ENCODE measurements at regions not wholly inside any gene's neighbourhood (a gene's known extent, or its start where the extent isn't known, plus 50 kb on each side); places are given as distances from the start of the nearest gene placed in this dataset.

DNA sequence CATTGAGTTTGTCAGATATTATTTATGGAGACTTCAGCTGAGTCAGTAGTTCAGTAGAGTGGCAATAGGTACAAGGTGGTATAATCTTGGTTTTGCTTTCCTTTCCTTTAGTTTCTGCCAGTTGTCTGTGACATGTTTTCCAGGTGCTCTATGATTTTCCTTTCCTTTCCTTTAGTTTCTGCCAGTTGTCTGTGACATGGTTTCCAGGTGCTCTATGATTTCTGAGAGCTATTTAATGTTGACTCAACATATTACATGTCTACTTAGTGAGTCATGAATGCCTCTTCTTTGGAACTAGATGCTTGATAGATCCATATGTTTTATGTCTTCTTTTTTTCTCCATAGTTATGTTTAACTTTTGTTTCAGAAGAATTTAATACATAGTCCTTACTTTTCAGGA is 186.4 kb upstream of the DEFB112 start:
- DNase-seq = no peak

DNA sequence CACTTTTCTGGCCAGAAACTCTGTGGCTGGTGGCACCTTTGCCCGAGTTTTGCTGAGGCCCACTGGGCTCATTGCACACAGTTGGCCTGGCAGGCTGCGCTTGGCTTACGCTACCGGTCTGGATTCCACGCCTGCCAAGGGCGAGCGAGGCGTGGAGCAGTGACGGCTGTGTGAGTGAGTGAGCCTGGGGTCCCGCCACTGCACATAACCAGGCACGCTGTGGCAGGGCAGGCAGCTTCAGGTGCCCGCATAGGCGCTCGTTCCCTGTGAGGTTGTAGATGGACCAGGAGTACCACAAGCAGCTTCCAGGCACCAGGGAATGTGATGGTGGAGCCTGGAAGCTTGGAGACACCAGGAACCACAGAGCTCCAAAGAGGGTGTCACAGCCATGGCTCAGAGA is 190.1 kb upstream of the DEFB112 start:
- DNase-seq = no peak

DNA sequence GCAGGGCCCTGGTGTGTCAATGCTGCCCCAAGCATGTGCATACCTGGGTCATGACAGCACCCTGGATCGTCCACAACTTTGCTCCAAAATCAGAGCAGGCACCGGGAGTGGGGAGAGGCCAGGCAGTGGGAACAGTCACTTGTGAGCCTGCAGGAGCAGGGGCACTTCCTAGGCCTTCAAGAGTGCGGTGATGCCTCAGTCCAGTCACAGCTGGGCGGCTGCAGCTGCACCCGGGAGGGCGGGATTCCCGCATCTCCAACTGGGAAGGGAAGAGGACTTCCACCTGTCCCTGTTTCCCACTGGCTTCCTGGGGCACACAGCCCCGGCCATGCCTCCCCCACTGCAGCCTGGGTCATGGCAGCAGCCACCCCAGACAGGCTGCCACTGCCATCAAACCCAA is 191.3 kb upstream of the DEFB112 start:
- DNase-seq = no peak

DNA sequence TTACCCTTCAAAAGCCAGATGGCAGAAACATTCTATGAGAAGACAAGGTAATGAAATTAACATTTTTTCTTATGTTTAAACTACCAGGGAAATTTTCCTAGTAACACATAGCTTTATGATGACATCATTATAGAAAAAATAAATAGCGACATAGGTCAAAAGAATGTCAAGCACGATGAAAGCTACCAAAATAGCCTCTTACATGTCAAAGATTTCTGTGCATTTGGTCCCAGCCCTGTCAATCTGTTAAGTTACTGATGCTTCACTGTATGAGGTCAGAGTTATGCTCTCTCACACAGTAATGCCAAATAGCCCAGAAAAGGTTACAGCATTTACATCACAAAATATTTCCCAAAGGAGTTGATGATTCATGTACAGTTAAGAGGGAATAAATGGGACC is 199.8 kb upstream of the DEFB112 start:
- no peak for DNase-seq

DNA sequence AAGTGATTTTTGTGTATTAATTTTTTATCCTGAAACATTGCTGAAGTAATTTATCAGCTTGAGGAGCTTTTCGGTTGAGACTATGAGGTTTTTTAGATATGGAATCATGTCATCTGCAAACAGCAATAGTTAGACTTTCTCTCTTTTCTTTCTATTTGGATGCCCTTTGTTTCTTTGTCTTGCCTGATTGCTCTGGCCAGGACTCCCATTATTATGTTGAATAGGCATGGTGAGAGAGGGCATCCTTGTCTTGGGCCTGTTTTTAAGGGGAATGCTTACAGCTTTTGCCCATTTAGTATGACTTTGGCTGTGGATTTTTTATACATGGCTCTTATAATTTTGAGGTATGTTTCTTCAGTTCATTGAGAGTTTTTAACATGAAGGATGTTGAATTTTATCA is 207.6 kb upstream of the DEFB112 start:
- DNase-seq = no peak

DNA sequence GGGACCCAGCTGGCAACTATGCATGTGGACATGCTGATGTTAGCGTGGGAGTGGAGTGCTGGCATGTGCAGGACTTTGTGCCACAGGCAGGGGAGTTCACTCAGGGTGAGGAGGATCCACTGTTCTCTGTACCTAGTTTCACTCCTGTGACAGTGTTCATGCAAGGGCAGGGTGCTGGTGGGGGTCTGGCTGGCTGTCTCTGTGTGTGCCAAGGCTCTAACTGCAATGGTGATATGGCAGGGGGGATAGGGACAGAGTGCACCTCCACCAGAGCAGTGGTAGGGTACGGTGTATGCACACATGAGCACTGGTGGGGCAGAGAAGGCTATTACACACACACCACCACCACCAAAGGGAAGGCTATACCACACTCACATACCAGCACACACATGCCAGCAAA is 210.2 kb upstream of the DEFB112 start:
- no peak for DNase-seq

DNA sequence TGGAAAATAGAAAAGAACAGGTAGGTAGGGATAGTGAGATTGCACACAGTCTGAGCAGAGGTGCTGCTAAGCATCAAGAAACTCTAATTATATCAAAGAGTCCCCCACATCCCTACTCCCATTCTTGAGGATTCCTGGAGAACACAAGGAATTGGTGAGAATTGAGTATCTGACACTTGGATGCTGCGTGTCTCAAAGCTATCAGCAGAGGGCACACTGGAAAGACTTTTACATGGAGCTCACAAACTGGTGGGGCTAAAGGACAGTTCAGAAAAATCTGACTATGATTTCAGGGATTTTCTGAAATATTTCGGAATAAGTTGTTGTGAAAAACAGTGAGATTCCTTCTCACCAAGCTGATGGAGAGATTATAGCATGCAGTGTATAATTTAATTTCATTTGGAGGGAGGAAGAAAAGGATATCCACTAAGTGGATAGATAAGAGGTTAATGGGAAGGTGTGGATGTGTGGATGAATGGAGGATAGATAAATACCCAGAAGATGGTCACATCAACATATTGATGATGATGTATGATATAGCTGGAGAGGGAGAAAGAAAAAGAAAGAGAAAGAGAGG is 215.4 kb upstream of the DEFB112 start:
- DNase-seq = no peak

DNA sequence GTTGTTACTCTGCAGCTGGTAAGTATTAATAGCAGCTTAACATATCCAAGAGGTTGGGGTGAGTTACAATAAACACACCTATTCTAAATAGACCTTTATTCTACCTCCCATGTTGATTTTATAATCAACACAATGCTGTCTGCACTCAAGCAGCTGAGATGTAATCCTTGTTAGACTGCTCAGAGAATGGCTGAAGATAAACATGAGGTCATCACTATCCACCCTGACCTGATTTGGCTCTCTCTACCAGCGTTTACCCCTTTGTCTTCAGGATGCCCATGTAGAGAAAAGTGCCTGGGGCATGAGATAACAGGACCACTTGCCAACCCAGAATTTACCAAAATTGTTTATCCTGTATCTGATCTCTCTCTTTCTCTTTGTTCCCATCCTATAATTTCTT is 220.7 kb upstream of the DEFB112 start:
- DNase-seq = no peak

DNA sequence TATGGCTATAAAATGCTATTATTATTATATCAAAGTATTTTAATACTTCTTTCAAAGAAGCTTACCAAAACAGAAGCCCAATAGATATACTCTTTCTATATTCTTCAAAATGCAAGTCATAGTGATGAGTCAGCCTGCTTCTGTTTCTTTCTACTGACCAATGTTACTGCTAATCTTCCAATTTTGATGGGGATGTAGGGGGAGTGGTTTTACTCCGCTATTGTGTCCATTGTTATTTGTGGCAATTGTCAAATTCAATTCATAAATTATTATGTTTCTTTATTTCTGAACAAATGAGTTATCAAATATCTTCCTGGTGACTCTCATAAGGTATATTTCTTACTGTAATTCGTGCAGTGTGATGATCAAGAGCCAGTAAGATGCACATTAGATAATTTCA is 221.5 kb upstream of the DEFB112 start:
- no peak for DNase-seq

DNA sequence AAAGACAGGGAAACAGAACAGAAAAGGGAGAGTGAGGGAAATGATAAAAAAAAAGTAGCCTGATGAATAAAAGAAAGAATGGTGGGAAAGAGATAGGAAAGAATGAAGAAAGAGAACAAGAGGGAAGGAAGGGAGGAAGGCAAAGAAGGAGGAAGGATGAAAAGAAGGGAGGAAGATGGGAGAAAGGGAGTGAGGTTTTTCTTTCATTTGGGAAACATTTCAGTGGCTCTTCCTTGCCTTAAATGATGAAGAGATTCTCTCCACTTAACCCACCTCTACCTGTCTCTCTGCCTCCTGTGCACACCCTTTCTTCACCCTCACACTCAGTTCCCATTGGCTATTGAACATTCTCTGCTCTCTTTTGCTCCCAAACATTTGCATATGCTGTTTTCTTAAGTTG is 222.1 kb upstream of the DEFB112 start:
- DNase-seq = no peak

DNA sequence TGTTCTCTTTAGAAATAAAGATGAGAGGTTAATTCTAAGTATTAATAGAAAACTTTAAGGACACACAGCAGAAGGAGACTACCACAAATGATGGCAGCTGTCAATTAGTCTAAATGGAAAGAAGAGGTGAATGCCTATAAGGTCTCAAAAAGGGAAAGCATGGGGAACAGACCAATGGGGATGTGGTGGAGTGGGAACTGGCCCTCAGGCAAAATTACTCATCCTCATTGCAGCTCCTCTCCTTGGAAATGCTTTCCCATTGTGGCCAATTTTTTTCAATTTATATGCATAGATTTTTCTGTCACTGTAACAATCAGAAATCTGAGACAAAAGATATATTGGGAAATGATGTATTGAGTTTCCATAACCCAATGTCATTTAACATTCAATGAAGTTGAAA is 222.9 kb upstream of the DEFB112 start:
- DNase-seq = no peak

DNA sequence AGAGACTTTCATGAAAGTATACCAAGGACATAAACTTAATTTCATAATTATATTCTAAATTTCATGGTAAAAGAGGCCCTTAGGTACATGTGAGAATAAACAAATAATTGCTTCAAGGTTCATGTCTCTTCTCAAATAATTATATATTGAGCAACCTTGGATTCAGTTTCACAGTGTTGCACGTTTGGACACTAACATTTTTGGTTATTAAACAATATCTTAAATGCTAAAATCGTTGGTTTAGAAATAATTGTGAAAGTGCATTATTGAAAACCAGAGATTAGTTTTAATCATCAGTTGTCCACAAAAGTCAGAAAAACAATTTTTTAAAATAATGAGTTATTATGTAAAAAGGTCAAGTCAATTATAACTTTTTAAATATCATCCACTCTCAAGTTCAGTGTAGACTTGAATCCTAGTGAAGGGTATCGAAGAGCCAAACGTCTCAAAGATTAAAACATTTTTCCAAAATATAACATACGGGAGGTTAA is 227.1 kb upstream of the DEFB112 start:
- DNase-seq = no peak

DNA sequence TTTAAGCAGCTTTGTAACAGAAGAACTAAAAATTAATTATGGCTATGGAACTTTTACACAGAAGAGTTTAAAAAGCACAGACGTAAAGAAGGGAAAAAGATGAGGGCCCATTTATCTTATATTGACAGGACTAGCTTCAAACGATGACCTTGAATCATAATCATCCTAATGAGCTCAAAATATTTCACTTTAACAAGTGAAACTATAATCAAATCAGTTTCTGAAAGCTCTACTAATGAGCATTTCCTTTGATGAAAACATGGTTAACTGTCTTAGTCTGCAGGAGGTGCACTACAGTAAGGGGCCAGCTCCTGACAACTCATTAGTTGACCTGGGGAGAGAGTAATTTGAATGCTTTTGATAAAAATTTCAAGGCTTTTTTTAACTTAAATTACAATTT is 228.0 kb upstream of the DEFB112 start:
- DNase-seq = no peak

DNA sequence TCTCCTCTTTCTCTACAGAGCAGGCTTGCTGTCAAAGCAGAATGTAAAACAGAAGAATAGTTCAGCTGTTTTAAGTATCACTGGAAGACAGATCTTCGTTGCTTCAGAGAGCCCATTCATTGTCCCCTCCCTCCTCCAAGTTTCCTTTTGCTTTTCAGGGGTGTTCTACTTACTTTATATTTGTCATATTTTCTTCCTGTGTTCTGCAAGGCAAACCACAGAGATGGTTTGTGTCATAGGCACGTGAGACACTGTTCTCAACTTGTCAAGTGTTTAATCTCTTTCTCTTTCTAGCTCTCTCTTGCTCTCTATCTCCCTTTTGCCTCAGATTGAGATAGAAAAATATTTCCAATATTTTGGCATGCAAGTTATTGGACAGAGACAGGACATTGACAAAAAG is 228.9 kb upstream of the DEFB112 start:
- no peak for DNase-seq

DNA sequence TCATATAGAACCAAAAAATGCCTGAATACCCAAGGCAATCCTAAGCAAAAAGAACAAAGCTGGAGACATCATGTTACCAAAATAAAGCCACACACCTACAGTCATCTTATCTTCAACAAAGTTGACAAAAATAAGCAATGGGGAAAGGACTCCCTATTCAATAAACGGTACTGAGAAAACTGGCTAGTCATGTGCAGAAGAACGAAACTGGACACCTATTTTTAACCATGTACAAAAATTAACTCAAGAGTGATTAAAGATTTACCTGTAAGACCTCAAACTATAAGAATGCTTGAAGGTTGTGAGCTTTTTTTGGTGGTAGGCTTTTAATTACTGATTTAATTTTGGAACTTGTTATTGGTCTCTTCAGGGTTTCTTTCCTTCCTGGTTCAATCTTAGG is 236.0 kb upstream of the DEFB112 start:
- no peak for DNase-seq

DNA sequence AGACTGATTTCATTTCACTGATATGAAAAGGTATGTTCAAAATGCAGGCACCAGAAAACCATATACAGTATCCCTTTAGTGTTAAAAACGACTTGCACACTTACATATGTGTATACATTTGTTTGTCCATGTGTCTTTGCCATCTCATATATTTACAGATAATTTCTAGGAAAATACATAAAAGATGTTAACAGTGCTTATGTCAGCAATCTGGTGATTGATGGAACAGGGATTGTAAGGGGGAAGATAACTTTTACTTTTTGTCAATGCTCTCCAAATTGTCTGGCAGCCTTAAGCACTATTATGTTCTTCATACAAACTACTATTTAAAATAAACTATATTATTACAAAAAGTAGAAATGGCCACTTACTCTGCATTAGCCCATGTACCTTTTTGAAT is 238.5 kb upstream of the DEFB112 start:
- DNase-seq = no peak

DNA sequence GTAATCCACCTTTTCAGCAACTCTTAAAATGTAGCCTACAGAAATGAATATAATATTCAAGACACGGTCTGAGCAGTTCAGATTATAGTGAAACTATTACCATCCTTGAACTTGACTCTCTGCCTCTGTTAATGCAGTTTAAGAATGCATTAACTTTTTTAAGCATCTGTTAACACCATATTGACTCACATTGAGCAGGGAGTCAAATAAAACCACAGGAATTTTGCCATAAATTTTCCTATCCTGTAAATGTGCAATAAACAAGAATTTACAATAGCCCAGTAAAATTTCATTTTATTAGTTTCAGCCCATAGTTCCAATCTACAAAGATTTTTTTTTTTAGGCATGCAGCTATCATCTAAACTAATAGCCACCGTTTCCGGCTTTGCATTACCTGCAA is 239.2 kb upstream of the DEFB112 start:
- no peak for DNase-seq

DNA sequence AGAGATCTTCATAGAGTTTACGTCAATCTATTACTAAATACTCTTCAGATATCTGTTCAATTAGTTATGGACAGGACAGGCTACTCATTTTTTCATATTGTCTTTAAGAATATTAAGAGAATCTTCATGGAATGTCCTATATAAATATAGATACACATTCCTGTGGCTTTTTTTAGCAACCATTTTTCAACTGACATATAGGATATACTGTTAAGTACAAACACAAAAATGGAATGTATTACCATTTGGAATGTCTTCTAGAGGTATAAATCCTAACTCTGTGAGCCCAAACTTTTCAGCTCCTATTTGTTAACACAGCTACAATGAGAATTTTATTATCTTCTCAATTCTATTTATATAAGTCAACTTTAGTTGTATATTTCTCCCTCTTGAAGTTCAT is 239.6 kb upstream of the DEFB112 start:
- DNase-seq = no peak

DNA sequence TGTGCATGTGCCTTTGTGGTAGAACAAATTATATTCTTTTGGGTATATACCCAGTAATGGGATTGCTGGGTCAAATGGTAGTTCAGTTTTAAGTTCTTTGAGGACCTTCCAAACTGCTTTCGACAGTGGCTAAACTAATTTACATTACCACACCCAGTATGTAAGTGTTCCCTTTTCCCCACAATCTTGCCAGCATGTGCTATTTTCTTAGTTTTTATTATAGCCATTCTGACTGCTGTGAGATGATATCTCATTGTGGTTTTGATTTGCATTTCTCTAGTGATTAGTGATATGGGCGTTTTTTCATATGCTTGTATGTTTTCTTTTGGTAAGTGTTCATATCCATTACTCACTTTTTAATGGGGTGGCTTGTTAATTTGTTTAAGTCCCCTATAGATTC is 251.6 kb upstream of the DEFB112 start:
- DNase-seq = no peak

DNA sequence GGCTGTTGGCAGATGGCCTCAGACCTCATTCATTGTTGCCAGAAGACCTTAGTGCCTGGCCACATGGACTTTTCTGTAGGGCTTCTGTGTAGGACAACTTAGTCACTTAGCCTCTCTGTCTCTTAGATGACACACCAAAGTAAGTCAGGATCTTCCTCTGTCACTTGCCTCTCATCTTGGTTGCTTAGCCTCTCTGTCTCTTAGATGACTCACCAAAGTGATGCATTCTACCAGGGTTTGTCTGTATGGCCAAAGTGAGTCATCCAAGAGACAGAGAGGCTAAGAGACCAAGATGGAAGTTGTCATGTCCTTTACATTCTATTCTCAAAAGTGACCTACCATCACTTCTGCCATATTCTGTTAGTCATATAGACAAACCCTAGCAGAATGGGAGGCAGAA is 255.9 kb upstream of the DEFB112 start:
- DNase-seq = no peak

DNA sequence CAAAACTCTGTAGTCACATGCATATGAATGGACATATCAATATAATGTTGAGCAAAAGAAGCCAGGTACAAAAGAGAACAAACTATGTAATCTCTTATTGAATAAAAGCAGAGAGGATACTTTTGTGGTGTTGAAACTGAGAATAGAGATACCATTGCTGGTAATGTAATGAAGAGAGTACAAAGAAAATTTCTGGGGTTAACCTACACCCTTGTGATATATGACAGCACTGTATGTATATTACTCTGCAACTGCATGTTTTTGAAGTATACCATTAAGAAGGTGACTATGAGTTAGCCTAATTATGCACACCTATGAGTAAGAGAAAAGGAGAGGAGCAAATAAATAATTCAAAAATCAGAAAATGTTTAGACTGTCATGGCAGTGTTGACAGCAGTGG is 268.8 kb upstream of the DEFB112 start:
- DNase-seq = no peak

DNA sequence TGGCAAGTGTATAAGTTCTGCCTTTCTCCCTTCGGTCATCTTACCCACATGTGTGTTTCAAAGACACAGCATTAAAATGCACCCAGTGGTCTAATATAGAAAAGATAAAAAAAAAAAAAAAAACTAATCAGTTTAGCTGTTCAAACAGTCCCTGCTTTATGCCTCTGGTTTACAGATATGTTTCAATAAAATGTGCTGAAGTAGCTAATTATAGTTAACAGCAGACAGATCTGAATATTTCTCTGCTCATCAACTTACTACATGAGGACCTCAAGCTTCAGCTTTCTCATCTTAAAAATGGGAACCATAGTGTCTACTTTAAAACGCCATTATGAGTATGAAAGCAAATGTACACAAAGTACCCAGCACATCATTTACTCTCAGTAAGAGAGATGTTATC is 280.6 kb upstream of the DEFB112 start:
- DNase-seq = no peak

DNA sequence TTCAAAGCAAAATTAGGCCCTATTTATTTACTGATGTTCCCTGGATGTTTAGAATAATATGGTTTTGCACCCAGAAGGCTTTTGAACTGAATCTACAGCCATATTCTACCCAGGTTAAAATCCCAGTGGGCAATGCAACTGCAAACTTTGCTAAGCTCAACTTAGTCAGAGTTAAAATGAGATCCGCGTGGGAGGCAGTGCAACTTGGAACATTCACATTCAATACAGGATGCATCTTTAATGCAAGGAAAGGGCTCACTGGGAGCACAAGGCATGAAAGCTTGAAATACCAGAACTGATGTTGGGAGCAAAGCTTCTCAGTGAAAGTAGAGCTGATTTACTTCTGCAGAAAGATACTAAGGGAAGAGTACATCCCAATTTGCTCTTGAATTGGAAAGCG is 281.2 kb upstream of the DEFB112 start:
- DNase-seq = no peak

DNA sequence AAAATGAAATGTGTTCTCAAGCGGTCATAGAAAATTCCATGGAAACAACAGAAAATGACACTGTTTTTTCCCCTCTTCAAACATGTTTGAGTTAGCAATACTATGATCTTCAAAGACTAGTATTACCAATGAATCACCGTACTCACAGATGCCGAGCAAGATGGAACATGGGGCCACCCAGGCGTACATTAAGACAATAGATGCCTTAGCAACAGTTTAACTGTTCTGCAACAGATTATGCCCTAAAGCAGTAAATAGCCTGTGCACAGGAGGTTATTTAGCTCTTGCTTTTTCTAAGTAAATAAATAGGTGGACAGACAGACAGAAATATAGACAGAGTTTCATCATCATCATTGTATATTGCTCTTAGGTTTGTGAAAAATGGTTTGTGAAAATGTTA is 284.0 kb upstream of the DEFB112 start:
- no peak for DNase-seq

DNA sequence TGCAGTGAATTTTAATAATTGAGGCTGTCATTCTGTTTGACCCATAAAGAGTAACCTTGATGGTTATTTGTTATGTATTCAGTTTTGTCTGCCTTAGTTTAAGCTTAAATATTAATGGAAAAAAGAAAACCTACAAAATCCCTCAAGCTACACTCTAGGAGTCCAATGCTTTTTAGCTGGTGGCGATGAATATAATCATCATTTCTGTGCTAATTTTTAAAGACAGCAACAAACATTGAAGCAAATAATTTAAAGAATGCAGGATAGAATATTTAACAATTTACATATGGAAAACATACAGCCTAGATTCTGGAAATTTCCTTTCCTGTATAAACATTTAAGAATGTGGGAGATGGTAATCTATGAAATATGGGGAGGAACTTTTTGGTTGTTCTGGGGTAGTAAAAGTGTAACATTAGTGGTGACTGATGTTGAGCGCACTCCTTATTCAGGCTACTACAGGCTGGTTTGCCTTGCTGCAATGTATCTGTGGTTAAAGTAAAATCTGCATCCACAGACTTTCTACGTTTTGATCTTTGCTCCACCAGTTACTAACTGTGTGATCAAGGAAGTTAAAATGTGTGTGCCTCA is 287.9 kb upstream of the DEFB112 start:
- DNase-seq = no peak

DNA sequence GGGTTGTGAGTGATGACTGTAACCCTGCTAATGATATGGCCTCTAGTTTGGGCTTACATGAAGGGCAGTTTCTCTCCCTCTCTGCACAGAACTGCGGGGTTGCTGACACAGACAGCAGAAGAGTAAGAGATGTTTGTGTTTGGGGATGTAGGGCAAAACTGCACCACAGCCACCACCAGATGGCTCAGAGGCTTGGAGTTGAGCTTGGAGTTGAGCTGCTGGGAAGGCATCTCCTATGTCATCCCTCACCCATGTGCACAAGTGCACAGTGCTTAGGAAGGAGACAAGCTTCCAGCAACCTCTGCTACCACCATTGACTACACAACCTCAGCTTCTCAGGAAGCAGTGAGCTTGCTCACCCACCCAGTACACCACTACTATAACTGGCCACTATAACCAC is 303.9 kb upstream of the DEFB112 start:
- DNase-seq = no peak

Measured in DMS 273 treated with DMSO at 0.1 percent for 48 hours (cell line).